Fibroblast of pulmonary artery (primary cell): ENCODE measurements at regions not wholly inside any gene's neighbourhood (a gene's known extent, or its start where the extent isn't known, plus 50 kb on each side); places are given as distances from the start of the nearest gene placed in this dataset.

ENCODE experiments used
- DNase-seq: peaks from one replicate; pipeline ENCODE4 v3.0.0-alpha.2; 2010; ENCODE audit warnings: low read depth
- H3K4me3 ChIP-seq: replicated peaks from 2 replicates; pipeline ENCODE4 v1.5.1; 2011; ENCODE audit warnings: low read depth, mild to moderate bottlenecking, control low read depth, low read length, moderate library complexity
- TF ChIP-seq, protein P1 (sequence below): IDR thresholded peaks from 2 replicates; pipeline ENCODE4 v1.5.1; 2011; ENCODE audit warnings: mild to moderate bottlenecking, control low read depth, low read length, inconsistent platforms; ENCODE audit errors: missing control alignments

GRCh38 chr21:24045373-24045772 is 1561.9 kb downstream of the MRPL39 start:
- DNase-seq, result no peak
- TF ChIP-seq, protein P1, sequence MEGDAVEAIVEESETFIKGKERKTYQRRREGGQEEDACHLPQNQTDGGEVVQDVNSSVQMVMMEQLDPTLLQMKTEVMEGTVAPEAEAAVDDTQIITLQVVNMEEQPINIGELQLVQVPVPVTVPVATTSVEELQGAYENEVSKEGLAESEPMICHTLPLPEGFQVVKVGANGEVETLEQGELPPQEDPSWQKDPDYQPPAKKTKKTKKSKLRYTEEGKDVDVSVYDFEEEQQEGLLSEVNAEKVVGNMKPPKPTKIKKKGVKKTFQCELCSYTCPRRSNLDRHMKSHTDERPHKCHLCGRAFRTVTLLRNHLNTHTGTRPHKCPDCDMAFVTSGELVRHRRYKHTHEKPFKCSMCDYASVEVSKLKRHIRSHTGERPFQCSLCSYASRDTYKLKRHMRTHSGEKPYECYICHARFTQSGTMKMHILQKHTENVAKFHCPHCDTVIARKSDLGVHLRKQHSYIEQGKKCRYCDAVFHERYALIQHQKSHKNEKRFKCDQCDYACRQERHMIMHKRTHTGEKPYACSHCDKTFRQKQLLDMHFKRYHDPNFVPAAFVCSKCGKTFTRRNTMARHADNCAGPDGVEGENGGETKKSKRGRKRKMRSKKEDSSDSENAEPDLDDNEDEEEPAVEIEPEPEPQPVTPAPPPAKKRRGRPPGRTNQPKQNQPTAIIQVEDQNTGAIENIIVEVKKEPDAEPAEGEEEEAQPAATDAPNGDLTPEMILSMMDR, result no peak
- no peak overlapping the region for H3K4me3 ChIP-seq

- TF ChIP-seq, protein P1, result no peak
- no peak overlapping the region for H3K4me3 ChIP-seq
These were observed 1564.6 kb downstream of the MRPL39 start for GRCh38 chr21:24042687-24043086.

DNA sequence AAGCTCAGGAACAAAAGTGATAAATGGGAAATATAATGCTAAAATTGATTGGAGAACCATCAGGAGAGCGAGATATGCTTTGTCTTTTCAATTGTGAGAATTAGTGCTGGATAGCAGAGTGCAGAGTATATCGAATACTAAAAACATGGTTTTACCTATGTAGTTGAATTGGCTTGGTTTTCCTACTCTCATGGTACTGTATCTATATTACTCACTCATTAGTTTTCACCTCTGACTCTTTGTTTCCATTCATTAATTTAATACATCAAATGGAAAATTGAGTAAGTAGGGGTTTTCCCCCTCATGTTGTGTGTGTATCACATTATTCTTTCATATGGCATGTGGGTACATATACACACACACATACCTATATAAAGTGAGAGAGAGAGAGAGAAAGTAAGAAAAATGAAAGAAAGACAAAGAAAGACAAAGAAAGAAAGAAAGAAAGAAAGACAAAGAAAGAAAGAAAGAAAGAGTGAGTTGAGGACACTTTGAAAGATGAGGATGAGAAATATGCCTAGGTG is 1574.5 kb downstream of the MRPL39 start:
- no peak overlapping the region for H3K4me3 ChIP-seq
- TF ChIP-seq, protein P1, result no peak
- DNase-seq, result no peak

More at GRCh38 chr21:24042687-24043086, 1564.6 kb downstream of the MRPL39 start:
- DNase-seq, result no peak

DNA sequence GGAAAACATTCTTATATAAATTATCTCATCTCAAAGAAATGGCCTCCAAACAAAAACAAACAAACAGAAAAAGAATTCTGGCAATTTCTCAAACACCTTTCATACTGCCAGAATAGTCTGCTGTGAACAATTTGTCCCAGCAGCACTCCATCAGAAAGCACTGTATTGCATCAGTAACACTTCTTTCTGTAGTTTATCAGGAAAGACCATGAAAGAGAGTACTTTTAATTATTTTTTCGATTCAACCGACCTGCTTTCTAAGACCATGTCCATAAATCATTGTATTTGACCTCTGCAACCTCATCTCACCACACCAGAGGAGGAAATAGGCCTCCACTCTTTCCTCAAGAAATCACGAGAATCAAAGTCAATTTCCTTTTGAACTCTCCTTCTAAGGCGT is 1579.9 kb downstream of the MRPL39 start:
- TF ChIP-seq, protein P1, result no peak
- DNase-seq, result no peak
- H3K4me3 ChIP-seq, result no peak overlapping the region

DNA sequence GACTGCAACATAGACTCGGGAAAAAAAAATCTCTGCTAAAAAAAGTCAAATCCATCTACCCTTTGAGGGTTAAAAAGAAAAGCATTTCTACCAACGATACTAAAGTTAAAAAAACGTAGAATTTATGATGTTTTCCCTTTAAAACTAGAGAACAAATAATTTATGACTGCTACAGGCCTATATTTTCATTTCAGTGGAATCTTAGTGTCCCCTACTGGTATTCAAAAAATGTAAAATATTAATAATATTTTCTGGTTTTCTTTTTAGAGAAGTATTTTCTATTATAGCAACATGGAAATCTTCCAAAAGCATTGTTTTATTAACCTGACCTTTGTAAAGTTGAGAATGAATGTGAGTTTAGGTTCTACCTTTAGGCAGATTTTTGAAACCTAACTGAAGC is 1582.2 kb downstream of the MRPL39 start:
- no peak overlapping the region for H3K4me3 ChIP-seq
- no peak for DNase-seq
- TF ChIP-seq, protein P1, result no peak

DNA sequence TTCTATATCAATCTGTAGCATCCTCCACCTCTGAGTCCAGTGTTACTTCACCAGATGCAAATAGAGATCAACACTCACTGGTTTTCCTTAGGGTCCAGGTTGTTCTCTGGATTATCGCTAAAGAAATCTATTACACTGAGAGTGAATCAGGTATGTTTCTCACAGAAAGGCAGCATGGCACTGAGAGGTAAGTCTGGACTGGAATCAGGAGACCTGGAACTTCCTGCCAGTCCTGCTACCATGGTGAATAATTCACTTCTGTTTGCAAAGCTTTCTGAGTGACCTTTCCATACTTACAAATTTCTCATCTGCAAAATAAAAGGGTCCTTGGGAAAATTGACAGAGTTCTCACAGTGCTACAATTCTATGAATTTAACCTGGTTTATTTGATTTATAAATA is 1583.3 kb downstream of the MRPL39 start:
- no peak overlapping the region for H3K4me3 ChIP-seq
- TF ChIP-seq, protein P1, result no peak

GRCh38 chr21:24023402-24023801 is 1583.9 kb downstream of the MRPL39 start:
- DNase-seq, result no peak
- TF ChIP-seq, protein P1, result no peak
- H3K4me3 ChIP-seq, result no peak overlapping the region

More for the DNA sequence above, 1583.3 kb downstream of the MRPL39 start:
- no peak for DNase-seq
